ENCODE measurements at regions not wholly inside any gene's neighbourhood (a gene's known extent, or its start where the extent isn't known, plus 50 kb on each side); places are given as distances from the start of the nearest gene placed in this dataset.

- Histone ChIP-seq H3F3A (replicated peaks; ENCODE audit: low read depth) (no peaks in the 10 kb centered on the region), H3K27me3 (ENCODE audit: insufficient read depth) (peaks cover 18% of the 10 kb centered on the region; the same call in 1 of the 2 replicates), H4K20me1 (replicated peaks; ENCODE audit: insufficient read depth) (no peaks in the 10 kb centered on the region), H3K4me2 (no peak overlapping the region), H3K4me3 (no peak overlapping the region), H2AFZ (no peak overlapping the region), H3K27ac (ENCODE audit: low read depth) (no peak overlapping the region), H3K79me2 (replicated peaks; ENCODE audit: insufficient read depth) (no peaks in the 10 kb centered on the region), H3K4me1 (ENCODE audit: insufficient read depth) (no peaks in the 10 kb centered on the region; the same call in 1 of the 2 replicates), H3K9me2 (ENCODE audit: insufficient read depth) (no peaks in the 10 kb centered on the region), H3K36me3 (ENCODE audit: insufficient read depth) (no peaks in the 10 kb centered on the region)
- ATAC-seq (no peak), DNase-seq (ENCODE audit: low spot score) (no peak)
- H3K27me3 Mint-ChIP-seq (ENCODE audit: insufficient read depth, low read depth, poor library complexity): peaks cover 19% of the 10 kb centered on the region
- no peak overlapping the region for H3K4me3 Mint-ChIP-seq
- TF ChIP-seq NANOG (IDR thresholded peaks at IDR 0.05; ENCODE audit: borderline replicate concordance) (no peak), REST (IDR thresholded peaks at IDR 0.05; ENCODE audit: unreplicated experiment) (no peak), CREB1 (CRISPR knock-in tag; IDR thresholded peaks at IDR 0.05; ENCODE audit: low read depth) (no peak), ZNF331 (CRISPR knock-in tag; IDR thresholded peaks at IDR 0.05; ENCODE audit: low read depth) (no peak), ZNF462 (CRISPR knock-in tag; IDR thresholded peaks at IDR 0.05) (no peak), JUNB (IDR thresholded peaks at IDR 0.05; ENCODE audit: unreplicated experiment) (no peak), CTCF (conservative IDR thresholded peaks at IDR 0.05; ENCODE audit: low read depth in 2 of 2) (no peak), ETS1 (IDR thresholded peaks at IDR 0.05) (no peak), EZH2 (IDR thresholded peaks at IDR 0.05; ENCODE audit: low read depth, unreplicated experiment) (no peak), POLR2AphosphoS5 (IDR thresholded peaks at IDR 0.05; ENCODE audit: low read depth) (no peak), STAT1 (IDR thresholded peaks at IDR 0.05; ENCODE audit: unreplicated experiment) (no peak), EZH2phosphoT487 (IDR thresholded peaks at IDR 0.05; ENCODE audit: unreplicated experiment) (no peak), ZNF114 (CRISPR knock-in tag; IDR thresholded peaks at IDR 0.05) (no peak)
- H3K36me3 Mint-ChIP-seq (ENCODE audit: low read depth): no peaks in the 10 kb centered on the region
- no peak overlapping the region for H3K27ac Mint-ChIP-seq
- peaks cover 2% of the 10 kb centered on the region; the same call in 1 of the 3 replicates for H3K4me1 Mint-ChIP-seq
- peaks cover 15% of the 10 kb centered on the region; the same call in 2 of the 3 replicates for H3K9me3 Mint-ChIP-seq
Measured at GRCh38 chr2:120454654-120455385, 108.9 kb downstream of the INHBB start.
